MM.1S (cell line): ENCODE measurements at regions not wholly inside any gene's neighbourhood (a gene's known extent, or its start where the extent isn't known, plus 50 kb on each side); places are given as distances from the start of the nearest gene placed in this dataset.

Experiments
- DNase-seq: peaks from one replicate; pipeline ENCODE4 v3.0.0-alpha.2; 2015
- H2AFZ ChIP-seq: fragments of 300-600 bp; sonication (generic); 2 replicates; pipeline ENCODE4 v1.6.0; 2016; ENCODE audit warnings: antibody characterized with exemption, low read length
- H3F3A ChIP-seq: fragments of 300-600 bp; sonication (generic); 2 replicates; pipeline ENCODE4 v1.6.1; 2016; ENCODE audit warnings: mild to moderate bottlenecking, antibody characterized with exemption, low read length, moderate library complexity, mixed read lengths; ENCODE audit not compliant: insufficient read depth
- H3K27ac ChIP-seq: fragments of 300-600 bp; sonication (generic); 2 replicates; pipeline ENCODE4 v1.5.1; 2016; ENCODE audit warnings: mild to moderate bottlenecking, low read length
- H3K27me3 ChIP-seq: fragments of 300-600 bp; sonication (generic); replicated peaks from 2 replicates; pipeline ENCODE4 v1.6.0; 2016; ENCODE audit warnings: low read length; ENCODE audit not compliant: insufficient read depth
- H3K36me3 ChIP-seq: fragments of 300-600 bp; sonication (generic); replicated peaks from 2 replicates; pipeline ENCODE4 v1.6.1; 2016; ENCODE audit warnings: mild to moderate bottlenecking, low read length, mixed read lengths; ENCODE audit not compliant: insufficient read depth
- H3K4me1 ChIP-seq: fragments of 300-600 bp; sonication (generic); 2 replicates; pipeline ENCODE4 v1.6.1; 2016; ENCODE audit warnings: low read length, mixed read lengths
- H3K4me2 ChIP-seq: fragments of 300-600 bp; sonication (generic); 2 replicates; pipeline ENCODE4 v1.6.0; 2016; ENCODE audit warnings: low read depth, low read length
- H3K4me3 ChIP-seq: fragments of 300-600 bp; sonication (generic); 2 replicates; pipeline ENCODE4 v1.5.1; 2016; ENCODE audit warnings: low read length, mixed read lengths
- H3K79me2 ChIP-seq: fragments of 300-600 bp; sonication (generic); 2 replicates; pipeline ENCODE4 v1.6.1; 2016; ENCODE audit warnings: mixed run types, low read length, mixed read lengths
- H3K9ac ChIP-seq: fragments of 300-600 bp; sonication (generic); 2 replicates; pipeline ENCODE4 v1.6.1; 2016; ENCODE audit warnings: low read length, mixed read lengths
- H3K9me2 ChIP-seq: fragments of 300-600 bp; sonication (generic); replicated peaks from 2 replicates; pipeline ENCODE4 v1.6.1; 2016; ENCODE audit warnings: mild to moderate bottlenecking, low read length, mixed read lengths; ENCODE audit not compliant: insufficient read depth
- H3K9me3 ChIP-seq: fragments of 300-600 bp; sonication (generic); replicated peaks from 2 replicates; pipeline ENCODE4 v1.6.1; 2016; ENCODE audit warnings: mild to moderate bottlenecking, low read length, mixed read lengths; ENCODE audit not compliant: insufficient read depth
- H4K20me1 ChIP-seq: fragments of 300-600 bp; sonication (generic); 2 replicates; pipeline ENCODE4 v1.6.1; 2016; ENCODE audit warnings: mild to moderate bottlenecking, low read length, moderate library complexity, mixed read lengths; ENCODE audit not compliant: insufficient read depth
- EZH2 ChIP-seq: fragments of 300-600 bp; sonication (generic); optimal IDR thresholded peaks from 2 replicates; pipeline ENCODE3; 2017; ENCODE audit warnings: low read depth, mild to moderate bottlenecking, antibody characterized with exemption, low read length, mixed read lengths
- EZH2phosphoT487 ChIP-seq: fragments of 300-600 bp; sonication (generic); IDR thresholded peaks from 2 replicates; pipeline ENCODE4 v1.6.1; 2018; ENCODE audit warnings: antibody characterized with exemption, low read length
- TF ChIP-seq, protein P1 (sequence below): fragments of 300-600 bp; sonication (generic); IDR thresholded peaks from 2 replicates; pipeline ENCODE4 v1.5.1; 2016; ENCODE audit warnings: antibody characterized with exemption, low read length, mixed read lengths

DNA sequence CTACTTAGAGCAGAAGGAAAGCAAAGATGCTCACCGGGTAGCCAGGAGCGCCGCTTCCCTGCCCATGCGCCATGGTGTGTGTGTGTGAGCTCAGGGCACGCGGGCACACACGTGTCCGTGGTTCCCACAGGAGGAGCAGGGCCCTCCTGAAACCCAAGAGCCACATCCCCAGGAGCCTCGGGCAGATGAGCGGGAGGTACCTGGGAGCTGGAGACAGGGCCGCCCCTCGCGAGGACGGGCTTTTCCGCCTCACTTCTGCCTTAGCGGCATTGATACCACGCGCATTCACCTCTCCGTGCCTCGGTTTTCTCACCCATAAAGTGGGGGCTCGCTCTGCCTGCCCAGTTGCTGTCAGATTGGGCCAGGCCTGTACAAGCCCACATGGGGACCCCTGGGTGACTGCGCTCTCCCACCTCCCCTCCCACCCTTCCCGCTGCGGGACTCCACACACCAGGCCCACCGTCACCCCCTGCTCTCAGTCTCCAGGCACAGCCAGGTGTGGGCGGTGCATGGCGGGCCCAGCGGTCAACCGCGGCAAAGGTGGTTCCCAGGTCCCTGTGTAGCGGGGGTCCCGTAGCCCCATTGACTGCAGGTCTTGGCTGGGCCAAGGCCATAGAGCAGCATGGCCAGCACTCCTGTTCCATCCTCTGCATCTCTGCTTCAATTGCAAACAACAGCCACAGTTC lies 66.3 kb downstream of the SIK1 start:
- peaks cover 26% of the 10 kb centered on the region for H3K4me1 ChIP-seq
- H3K4me3 ChIP-seq, result no peak overlapping the region
- no peak for DNase-seq
- TF ChIP-seq EZH2, result no peak
- TF ChIP-seq, protein P1, sequence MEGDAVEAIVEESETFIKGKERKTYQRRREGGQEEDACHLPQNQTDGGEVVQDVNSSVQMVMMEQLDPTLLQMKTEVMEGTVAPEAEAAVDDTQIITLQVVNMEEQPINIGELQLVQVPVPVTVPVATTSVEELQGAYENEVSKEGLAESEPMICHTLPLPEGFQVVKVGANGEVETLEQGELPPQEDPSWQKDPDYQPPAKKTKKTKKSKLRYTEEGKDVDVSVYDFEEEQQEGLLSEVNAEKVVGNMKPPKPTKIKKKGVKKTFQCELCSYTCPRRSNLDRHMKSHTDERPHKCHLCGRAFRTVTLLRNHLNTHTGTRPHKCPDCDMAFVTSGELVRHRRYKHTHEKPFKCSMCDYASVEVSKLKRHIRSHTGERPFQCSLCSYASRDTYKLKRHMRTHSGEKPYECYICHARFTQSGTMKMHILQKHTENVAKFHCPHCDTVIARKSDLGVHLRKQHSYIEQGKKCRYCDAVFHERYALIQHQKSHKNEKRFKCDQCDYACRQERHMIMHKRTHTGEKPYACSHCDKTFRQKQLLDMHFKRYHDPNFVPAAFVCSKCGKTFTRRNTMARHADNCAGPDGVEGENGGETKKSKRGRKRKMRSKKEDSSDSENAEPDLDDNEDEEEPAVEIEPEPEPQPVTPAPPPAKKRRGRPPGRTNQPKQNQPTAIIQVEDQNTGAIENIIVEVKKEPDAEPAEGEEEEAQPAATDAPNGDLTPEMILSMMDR, result no peak
- no peak for TF ChIP-seq EZH2phosphoT487
- peaks cover 21% of the 10 kb centered on the region for H3F3A ChIP-seq
- no peaks in the 10 kb centered on the region for H3K27me3 ChIP-seq
- H2AFZ ChIP-seq, result no peak overlapping the region
- H3K9me3 ChIP-seq, result no peaks in the 10 kb centered on the region
- H3K27ac ChIP-seq, result peak overlapping the region; percentile 97
- H3K36me3 ChIP-seq, result no peaks in the 10 kb centered on the region
- no peaks in the 10 kb centered on the region for H3K79me2 ChIP-seq
- H3K4me2 ChIP-seq, result peak overlapping the region; percentile 98; the same call in 1 of the 2 replicates
- no peaks in the 10 kb centered on the region for H3K9me2 ChIP-seq
- no peaks in the 10 kb centered on the region for H4K20me1 ChIP-seq
- H3K9ac ChIP-seq, result peak overlapping the region; percentile 96; the same call in 1 of the 2 replicates

DNA sequence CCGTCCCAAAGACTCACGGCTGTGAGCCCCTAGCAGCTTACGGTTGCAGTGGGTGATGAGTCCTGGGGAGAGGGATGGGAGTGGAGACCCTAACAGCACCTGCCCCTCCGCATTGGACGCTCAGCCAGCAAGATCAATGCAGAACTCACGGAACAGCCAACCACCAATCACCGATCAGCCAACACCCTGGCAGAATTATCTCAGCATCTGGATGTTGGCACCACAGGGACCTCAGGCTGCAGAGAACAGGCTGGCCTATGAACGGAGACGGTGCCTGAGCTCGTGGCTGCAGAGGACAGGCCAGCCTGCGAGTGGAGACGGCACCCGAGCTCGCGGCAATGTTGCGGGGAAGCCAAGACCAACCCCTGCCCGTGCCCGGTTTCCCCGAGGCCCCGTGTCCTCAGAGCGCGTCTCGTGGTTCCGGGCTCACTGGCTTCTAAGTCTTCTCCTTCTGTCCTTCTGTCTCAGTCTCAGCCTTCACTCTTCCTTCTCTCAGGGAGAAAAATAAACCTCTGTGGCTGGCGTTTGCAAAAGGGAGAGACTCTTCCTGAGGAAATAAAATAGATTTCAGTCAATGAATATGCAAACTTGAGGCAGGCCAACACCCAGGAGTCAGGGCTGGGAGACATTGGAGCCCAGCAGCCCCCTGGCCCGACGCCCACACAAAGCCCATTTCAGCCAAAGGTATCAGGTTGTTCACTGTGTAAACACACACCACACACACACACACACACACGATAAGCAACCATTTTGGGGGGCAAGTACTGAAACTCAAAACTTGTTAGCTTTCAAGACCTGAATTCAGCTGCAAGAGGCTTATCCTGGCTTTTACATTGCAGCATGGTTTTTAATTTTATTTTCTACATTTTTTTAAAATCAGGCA lies 67.8 kb downstream of the SIK1 start:
- TF ChIP-seq EZH2, result no peak
- TF ChIP-seq EZH2phosphoT487, result no peak
- TF ChIP-seq, protein P1, result no peak

DNA sequence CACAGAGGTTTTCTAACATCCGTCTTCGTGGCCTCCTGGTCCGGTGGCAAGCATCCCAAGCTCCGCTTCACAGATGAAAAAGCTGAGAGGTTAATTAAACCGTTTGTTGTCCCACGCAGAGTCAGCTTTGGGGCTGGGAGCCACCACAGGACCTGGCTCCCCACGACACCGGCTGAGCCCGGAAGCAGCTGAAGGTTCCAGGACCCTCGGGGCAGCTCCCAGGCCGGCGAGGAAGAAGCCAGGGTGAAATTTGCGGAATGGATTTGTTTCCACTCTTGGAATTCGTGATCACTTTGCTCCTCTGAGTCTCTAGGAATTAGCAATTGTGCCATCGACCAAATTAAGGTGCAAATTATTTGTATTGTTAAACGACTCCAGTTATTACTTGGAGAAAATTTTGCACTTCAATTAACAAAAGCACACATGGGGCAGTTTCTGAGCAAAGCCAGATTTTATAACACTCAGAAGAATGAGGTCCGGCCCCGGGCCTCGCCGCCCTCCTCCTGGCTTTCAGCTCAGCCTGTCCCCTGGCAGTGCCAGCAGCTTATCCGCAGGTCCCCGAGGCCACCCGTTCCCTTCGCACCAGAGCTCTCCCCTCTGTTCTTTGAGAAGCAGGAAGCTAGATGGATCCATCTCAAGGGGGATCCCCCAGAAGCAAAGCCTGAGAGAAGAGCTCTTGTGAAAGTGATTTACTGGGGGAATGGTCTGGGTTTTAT lies 69.1 kb downstream of the SIK1 start:
- Histone ChIP-seq H3K9ac (no peak overlapping the region), H3K27ac (no peak overlapping the region), H3K4me1 (peaks cover 33% of the 10 kb centered on the region), H3K27me3 (no peaks in the 10 kb centered on the region), H2AFZ (no peak overlapping the region), H4K20me1 (no peaks in the 10 kb centered on the region), H3K36me3 (no peaks in the 10 kb centered on the region), H3K4me2 (no peak overlapping the region), H3K4me3 (no peak overlapping the region), H3K9me2 (no peaks in the 10 kb centered on the region), H3K79me2 (no peaks in the 10 kb centered on the region), H3F3A (peaks cover 26% of the 10 kb centered on the region), H3K9me3 (no peaks in the 10 kb centered on the region)
- DNase-seq, result no peak
- TF ChIP-seq, protein P1, result no peak
- TF ChIP-seq EZH2 (no peak), EZH2phosphoT487 (no peak)

More for the DNA sequence above, 67.8 kb downstream of the SIK1 start:
- H3K4me2 ChIP-seq, result no peak overlapping the region
- DNase-seq, result no peak
- H3K4me3 ChIP-seq, result no peak overlapping the region
- H3K79me2 ChIP-seq, result no peaks in the 10 kb centered on the region
- H3K4me1 ChIP-seq, result peaks cover 26% of the 10 kb centered on the region
- no peaks in the 10 kb centered on the region for H3K9me2 ChIP-seq
- no peaks in the 10 kb centered on the region for H3K27me3 ChIP-seq
- H3K9ac ChIP-seq, result no peak overlapping the region
- H3F3A ChIP-seq, result peaks cover 21% of the 10 kb centered on the region
- H3K27ac ChIP-seq, result no peak overlapping the region
- no peak overlapping the region for H2AFZ ChIP-seq
- no peaks in the 10 kb centered on the region for H4K20me1 ChIP-seq
- no peaks in the 10 kb centered on the region for H3K9me3 ChIP-seq
- no peaks in the 10 kb centered on the region for H3K36me3 ChIP-seq
